H1 (cell line): ENCODE measurements at regions not wholly inside any gene's neighbourhood (a gene's known extent, or its start where the extent isn't known, plus 50 kb on each side); places are given as distances from the start of the nearest gene placed in this dataset.

Experiments
- CTCF ChIA-PET: fragments of 300-600 bp; sonication (Branson Sonifier 250); formaldehyde crosslinking; loops from one replicate; lab custom pipeline; 2021; ENCODE audit not compliant: partially characterized antibody; lab: Charles Lee
- POLR2A ChIA-PET: fragments of 300-600 bp; sonication (Branson Sonifier 250); formaldehyde crosslinking; loops from one replicate; lab custom pipeline; 2021; ENCODE audit warnings: inconsistent platforms; ENCODE audit not compliant: partially characterized antibody; lab: Charles Lee
- DNase-seq, 2 experiments: peaks; one replicate each; pipeline versions ENCODE4 v3.0.0 to v3.0.0-alpha.2; 2010 to 2022; ENCODE audit warnings: low spot score in 2 of 2, low read depth in 1 of 2, mixed read lengths in 1 of 2
- FAIRE-seq: peaks from 2 replicates; lab custom pipeline; 2011; peaks lifted over from hg19 to GRCh38; lab: Jason Lieb, UNC
- H2AFZ ChIP-seq: 2 replicates; pipeline ENCODE4 v1.8.1; 2012; ENCODE audit warnings: low read length, inconsistent platforms
- H2AK5ac ChIP-seq: 2 replicates; pipeline ENCODE4 v1.6.1; 2013; ENCODE audit warnings: low read depth, low read length
- H2BK120ac ChIP-seq: replicated peaks from 2 replicates; pipeline ENCODE3; 2013; ENCODE audit warnings: low read depth, low read length, inconsistent platforms
- H2BK12ac ChIP-seq: 2 replicates; pipeline ENCODE4 v1.6.1; 2013; ENCODE audit warnings: low read depth, low read length
- H2BK15ac ChIP-seq: 2 replicates; pipeline ENCODE4 v1.6.1; 2013; ENCODE audit warnings: low read length
- H2BK20ac ChIP-seq: 2 replicates; pipeline ENCODE4 v1.6.1; 2013; ENCODE audit warnings: low read length
- H2BK5ac ChIP-seq: 2 replicates; pipeline ENCODE4 v1.6.1; 2013; ENCODE audit warnings: low read depth, low read length
- H3K14ac ChIP-seq: 2 replicates; pipeline ENCODE4 v1.6.1; 2013; ENCODE audit warnings: inconsistent platforms; ENCODE audit not compliant: insufficient read length
- H3K18ac ChIP-seq: 2 replicates; pipeline ENCODE4 v1.6.1; 2013; ENCODE audit warnings: low read length; ENCODE audit errors: extremely low read depth
- H3K23ac ChIP-seq: 2 replicates; pipeline ENCODE4 v1.6.1; 2013; ENCODE audit warnings: inconsistent platforms; ENCODE audit not compliant: insufficient read length
- H3K23me2 ChIP-seq: 2 replicates; pipeline ENCODE4 v1.6.1; 2013; ENCODE audit warnings: low read depth, low read length
- H3K27ac ChIP-seq: 2 replicates; pipeline ENCODE4 v1.6.1; 2011; ENCODE audit warnings: low read depth, low read length, inconsistent platforms
- H3K27me3 ChIP-seq, 4 experiments: replicated peaks in 1 of 4; 1 replicate in 1 of 4; 2 replicates in 3 of 4; pipeline versions ENCODE4 v1.6.1 to v1.8.1; 2011 to 2013; ENCODE audit warnings: low read length in 3 of 4, mild to moderate bottlenecking in 3 of 4, inconsistent platforms in 2 of 4, mixed read lengths in 2 of 4, moderate library complexity in 1 of 4; ENCODE audit not compliant: control insufficient read depth in 3 of 4, insufficient read depth in 3 of 4; ENCODE audit errors: extremely low read depth in 1 of 4
- H3K36me3 ChIP-seq, 4 experiments: 2 replicates each; pipeline versions ENCODE4 v1.6.1 to v1.8.1; 2011 to 2013; ENCODE audit warnings: mild to moderate bottlenecking in 4 of 4, low read length in 3 of 4, moderate library complexity in 2 of 4, control low read depth in 1 of 4, inconsistent platforms in 1 of 4; ENCODE audit not compliant: insufficient read depth in 4 of 4, control insufficient read depth in 2 of 4
- H3K4ac ChIP-seq: replicated peaks from 2 replicates; pipeline ENCODE3; 2013; ENCODE audit warnings: low read length, low read depth, mixed read lengths, inconsistent platforms; ENCODE audit not compliant: insufficient read length
- H3K4me1 ChIP-seq, 4 experiments: replicated peaks in 1 of 4; 1 replicate in 1 of 4; 2 replicates in 3 of 4; pipeline versions ENCODE4 v1.6.1 to v1.8.1; 2011 to 2013; ENCODE audit warnings: low read length in 3 of 4, inconsistent platforms in 2 of 4, mixed read lengths in 1 of 4; ENCODE audit not compliant: insufficient read depth in 4 of 4, control insufficient read depth in 3 of 4
- H3K4me2 ChIP-seq, 2 experiments: 2 replicates each; pipeline versions ENCODE4 v1.6.1 to v1.8.1; 2011 to 2013; ENCODE audit warnings: low read depth in 2 of 2, low read length in 2 of 2, control low read depth in 1 of 2, inconsistent platforms in 1 of 2, mild to moderate bottlenecking in 1 of 2; ENCODE audit not compliant: insufficient read depth in 1 of 2
- H3K4me3 ChIP-seq, 4 experiments: fragments of 200-600, 300-600 bp in 1 of 4; sonication (generic), shearing (Covaris generic), sonication (Bioruptor Twin) in 1 of 4; 2 replicates each; pipeline versions ENCODE4 v1.5.1 to v1.8.1; 2011 to 2016; ENCODE audit warnings: low read length in 4 of 4, low read depth in 3 of 4, control low read depth in 2 of 4, inconsistent platforms in 2 of 4, mild to moderate bottlenecking in 2 of 4, mixed read lengths in 1 of 4, moderate library complexity in 1 of 4; ENCODE audit not compliant: insufficient read depth in 2 of 4; ENCODE audit errors: extremely low read depth in 1 of 4
- H3K56ac ChIP-seq: replicated peaks from 2 replicates; pipeline ENCODE3; 2013; ENCODE audit warnings: low read depth, mild to moderate bottlenecking, mixed read lengths, low read length, inconsistent platforms; ENCODE audit not compliant: insufficient read length
- H3K79me1 ChIP-seq: 2 replicates; pipeline ENCODE4 v1.6.1; 2013; ENCODE audit warnings: low read depth, low read length, control low read depth
- H3K79me2 ChIP-seq, 2 experiments: 2 replicates each; pipeline versions ENCODE4 v1.6.1 to v1.8.1; 2012 to 2013; ENCODE audit warnings: low read length in 2 of 2, mild to moderate bottlenecking in 2 of 2, inconsistent platforms in 1 of 2; ENCODE audit not compliant: insufficient read depth in 2 of 2, control insufficient read depth in 1 of 2
- H3K9ac ChIP-seq, 4 experiments: replicated peaks in 1 of 4; 1 replicate in 1 of 4; 2 replicates in 3 of 4; pipeline versions ENCODE4 v1.6.1 to v1.8.1; 2011 to 2013; ENCODE audit warnings: low read depth in 3 of 4, low read length in 3 of 4, control low read depth in 2 of 4, mild to moderate bottlenecking in 2 of 4, moderate library complexity in 2 of 4, inconsistent platforms in 1 of 4; ENCODE audit errors: extremely low read depth in 1 of 4
- H3K9me3 ChIP-seq, 2 experiments: 2 replicates each; pipeline versions ENCODE4 v1.6.1 to v1.8.1; 2012 to 2013; ENCODE audit warnings: mild to moderate bottlenecking in 2 of 2, moderate library complexity in 2 of 2, control low read depth in 1 of 2, inconsistent platforms in 1 of 2, low read depth in 1 of 2, low read length in 1 of 2, mixed read lengths in 1 of 2; ENCODE audit not compliant: insufficient read depth in 2 of 2
- H4K20me1 ChIP-seq, 2 experiments: replicated peaks in 1 of 2; 2 replicates each; pipeline versions ENCODE3 to v1.8.1; 2011 to 2013; ENCODE audit warnings: inconsistent platforms in 2 of 2, low read length in 2 of 2, mild to moderate bottlenecking in 1 of 2; ENCODE audit not compliant: insufficient read depth in 2 of 2, control insufficient read depth in 1 of 2
- H4K5ac ChIP-seq: 2 replicates; pipeline ENCODE4 v1.6.1; 2013; ENCODE audit warnings: low read length, low read depth, mixed read lengths, inconsistent platforms; ENCODE audit not compliant: insufficient read length
- H4K8ac ChIP-seq: 2 replicates; pipeline ENCODE4 v1.8.0; 2013; ENCODE audit warnings: mild to moderate bottlenecking, moderate library complexity, low read length, inconsistent platforms; ENCODE audit not compliant: insufficient read depth; ENCODE audit errors: extremely low read depth
- H4K91ac ChIP-seq: replicated peaks from 2 replicates; pipeline ENCODE3; 2013; ENCODE audit warnings: low read length, mixed read lengths, inconsistent platforms; ENCODE audit not compliant: insufficient read length
- CREB1 ChIP-seq: IDR thresholded peaks from 2 replicates; pipeline ENCODE4 v1.6.1; 2012; ENCODE audit warnings: inconsistent platforms
- EGR1 ChIP-seq: IDR thresholded peaks from 2 replicates; pipeline ENCODE4 v1.6.1; 2011; ENCODE audit warnings: low read depth, low read length, borderline replicate concordance
- HDAC2 ChIP-seq, 2 experiments: fragments of 300-600 bp in 1 of 2; sonication (generic) in 1 of 2; IDR thresholded peaks; 2 replicates each; pipeline ENCODE4 v1.6.1; 2011 to 2012; ENCODE audit warnings: low read depth in 2 of 2, low read length in 2 of 2, mild to moderate bottlenecking in 2 of 2, moderate library complexity in 2 of 2, borderline replicate concordance in 1 of 2, inconsistent platforms in 1 of 2
- HDAC6 ChIP-seq: IDR thresholded peaks from one replicate; pipeline ENCODE4 v1.7.1; 2012; ENCODE audit warnings: low read depth, mild to moderate bottlenecking, inconsistent platforms, low read length, moderate library complexity
- NRF1 ChIP-seq: IDR thresholded peaks from 2 replicates; pipeline ENCODE4 v1.6.1; 2011; ENCODE audit warnings: mild to moderate bottlenecking, low read depth, low read length, improper control_type of control experiment
- POLR2A ChIP-seq, 2 experiments: IDR thresholded peaks; 1 replicate in 1 of 2; 2 replicates in 1 of 2; pipeline ENCODE4 v1.6.1; 2011; ENCODE audit warnings: low read depth in 2 of 2, low read length in 2 of 2, mild to moderate bottlenecking in 2 of 2; ENCODE audit errors: control extremely low read depth in 1 of 2
- RAD21 ChIP-seq, 2 experiments: IDR thresholded peaks in 1 of 2; conservative IDR thresholded peaks in 1 of 2; 2 replicates each; pipeline ENCODE4 v1.6.1; 2011; ENCODE audit warnings: low read depth in 2 of 2, low read length in 2 of 2, improper control_type of control experiment in 1 of 2, inconsistent platforms in 1 of 2, mild to moderate bottlenecking in 1 of 2, moderate library complexity in 1 of 2
- RBBP5 ChIP-seq: IDR thresholded peaks from 2 replicates; pipeline ENCODE4 v1.7.1; 2012; ENCODE audit warnings: low read depth, mild to moderate bottlenecking, inconsistent platforms, low read length, moderate library complexity, borderline replicate concordance
- RFX5 ChIP-seq: IDR thresholded peaks from 2 replicates; pipeline ENCODE4 v1.6.1; 2011; ENCODE audit warnings: low read depth, low read length, improper control_type of control experiment, borderline replicate concordance
- SAP30 ChIP-seq: fragments of 300-600 bp; sonication (generic); IDR thresholded peaks from 2 replicates; pipeline ENCODE4 v1.7.1; 2012; ENCODE audit warnings: low read length, moderate library complexity, mild to moderate bottlenecking, inconsistent platforms; ENCODE audit not compliant: insufficient read depth, insufficient replicate concordance
- SP2 ChIP-seq: IDR thresholded peaks from 2 replicates; pipeline ENCODE4 v1.6.1; 2012; ENCODE audit warnings: mild to moderate bottlenecking, low read length, inconsistent platforms
- SRF ChIP-seq: IDR thresholded peaks from 2 replicates; pipeline ENCODE4 v1.6.1; 2011; ENCODE audit warnings: mild to moderate bottlenecking, low read depth, low read length, moderate library complexity
- TBP ChIP-seq: IDR thresholded peaks from 2 replicates; pipeline ENCODE4 v1.6.1; 2011; ENCODE audit warnings: low read depth, low read length, improper control_type of control experiment
- TEAD4 ChIP-seq: IDR thresholded peaks from 2 replicates; pipeline ENCODE4 v1.6.1; 2012; ENCODE audit warnings: low read depth, low read length, inconsistent platforms, mixed read lengths
- WGBS, 2 experiments: shearing (Covaris generic) in 1 of 2; methylation state at CpG; one replicate each; pipeline versions ENCODE4 v1.1.6 to v1.1.7; 2013 to 2015; ENCODE audit warnings: low lambda C conversion rate in 2 of 2, mixed read lengths in 2 of 2, inconsistent platforms in 1 of 2, low coverage in 1 of 2, missing lambda C conversion rate in 1 of 2; ENCODE audit not compliant: insufficient replicate concordance in 2 of 2, insufficient coverage in 1 of 2, insufficient read length in 1 of 2; ENCODE audit errors: extremely low coverage in 1 of 2, missing lambda C conversion rate in 1 of 2; 5-methylcytosine and 5-hydroxymethylcytosine counted together
- TF ChIP-seq, protein P1 (sequence below): IDR thresholded peaks from 2 replicates; pipeline ENCODE4 v1.6.1; 2012; ENCODE audit warnings: inconsistent platforms

DNA sequence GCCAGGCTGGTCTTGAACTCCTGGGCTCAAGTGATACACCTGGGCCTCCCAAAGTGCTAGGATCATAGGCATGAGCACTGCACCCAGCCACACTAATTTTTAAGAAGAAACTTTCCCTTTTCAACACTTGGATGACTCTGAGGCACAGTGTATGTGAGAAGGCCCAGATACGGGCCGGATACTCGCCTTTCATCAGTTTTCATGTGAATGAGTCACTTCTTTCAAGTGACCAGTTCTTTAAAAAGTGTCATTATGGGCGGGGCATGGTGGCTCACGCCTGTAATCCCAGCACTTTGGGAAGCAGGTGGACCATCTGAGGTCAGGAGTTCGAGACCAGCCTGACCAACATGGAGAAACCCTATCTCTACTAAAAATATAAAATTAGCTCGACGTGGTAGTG lies 120.8 kb downstream of the CTTN start:
- Histone ChIP-seq H2BK20ac (no peak overlapping the region), H3K23ac (no peak overlapping the region), H3K9ac (no peak overlapping the region), H3K36me3 (no peaks in the 10 kb centered on the region), H2BK12ac (no peak overlapping the region), H3K18ac (no peak overlapping the region), H3K23me2 (no peaks in the 10 kb centered on the region), H3K79me2 (no peaks in the 10 kb centered on the region), H3K4me2 (no peak overlapping the region), H4K8ac (no peak overlapping the region), H4K91ac (no peak overlapping the region), H3K14ac (no peak overlapping the region), H3K4me1 (peaks cover 0 to 22% (median 17%) of the 10 kb centered on the region in 4 experiments; a peak in 6 of 7 replicates), H2AFZ (no peak overlapping the region), H3K4me3 (no peak overlapping the region), H2AK5ac (no peak overlapping the region), H3K4ac (no peak overlapping the region), H3K9me3 (no peaks in the 10 kb centered on the region), H2BK120ac (no peak overlapping the region), H3K79me1 (no peaks in the 10 kb centered on the region), H3K56ac (no peak overlapping the region), H4K20me1 (peaks cover 6% of the 10 kb centered on the region in 2 experiments), H2BK15ac (no peak overlapping the region), H3K27ac (no peak overlapping the region), H4K5ac (no peak overlapping the region), H3K27me3 (no peaks in the 10 kb centered on the region; a peak in 1 of 7 replicates), H2BK5ac (no peak overlapping the region)
- DNase-seq: no peak
- ChIA-PET POLR2A (no interaction called here), CTCF (interaction anchor here (0.7 to 11.3 kb wide), 6 partner anchors 11 to 432 kb away, joined by 3 to 150 read pairs (median 3); no protein-coding TSS in a partner anchor)
- no peak for FAIRE-seq
- 90% methylated on average over 8 of the region's 8 CpGs; no CpG with 5 or more reads in 1 of the 2 experiments for WGBS, 2 experiments
- TF ChIP-seq EGR1 (no peak), RBBP5 (no peak), TEAD4 (no peak), NRF1 (no peak), SAP30 (no peak), TBP (no peak), SRF (no peak), SP2 (no peak), RAD21 (IDR thresholded peaks at IDR 0.05 in 1 of 2, conservative IDR thresholded peaks at IDR 0.05 in 1 of 2; ENCODE audit: low read depth in 2 of 2, low read length in 2 of 2) (no peak), RFX5 (no peak), POLR2A (IDR thresholded peaks at IDR 0.05; ENCODE audit: control extremely low read depth in 1 of 2, low read depth in 2 of 2, low read length in 2 of 2) (no peak), HDAC2 (IDR thresholded peaks at IDR 0.05; ENCODE audit: borderline replicate concordance in 1 of 2, low read depth in 2 of 2, low read length in 2 of 2) (no peak), HDAC6 (no peak), CREB1 (no peak)
- TF ChIP-seq, protein P1, sequence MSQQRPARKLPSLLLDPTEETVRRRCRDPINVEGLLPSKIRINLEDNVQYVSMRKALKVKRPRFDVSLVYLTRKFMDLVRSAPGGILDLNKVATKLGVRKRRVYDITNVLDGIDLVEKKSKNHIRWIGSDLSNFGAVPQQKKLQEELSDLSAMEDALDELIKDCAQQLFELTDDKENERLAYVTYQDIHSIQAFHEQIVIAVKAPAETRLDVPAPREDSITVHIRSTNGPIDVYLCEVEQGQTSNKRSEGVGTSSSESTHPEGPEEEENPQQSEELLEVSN: no peak
